ENCODE measurements at regions not wholly inside any gene's neighbourhood (a gene's known extent, or its start where the extent isn't known, plus 50 kb on each side); places are given as distances from the start of the nearest gene placed in this dataset.

DNA sequence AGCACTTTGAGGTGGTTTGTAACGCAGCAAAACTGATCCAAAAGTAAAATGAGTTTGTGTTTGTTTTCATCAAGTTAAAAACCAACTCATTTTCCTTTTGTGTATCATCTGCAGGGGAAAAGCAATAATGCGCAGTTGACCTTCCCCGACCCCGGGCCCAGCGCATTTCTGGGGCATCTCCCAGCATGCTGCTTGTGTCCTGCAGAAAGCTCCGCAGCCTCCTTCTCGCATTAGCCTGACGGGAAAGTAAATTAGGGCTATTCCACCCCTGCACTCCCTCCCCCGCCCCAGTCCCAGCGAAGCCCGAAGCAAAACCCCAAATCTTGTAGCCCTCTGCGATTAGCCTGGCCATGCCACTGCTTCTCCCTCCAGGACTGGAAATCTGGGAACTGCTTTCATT, 82.0 kb upstream of the PPM1B start:
- no peaks in the 10 kb centered on the region for H3K79me1 ChIP-seq (ENCODE audit: low read depth, low read length)
- no peak overlapping the region for H4K5ac ChIP-seq (ENCODE audit: insufficient read length, low read depth, low read length)
- H3K23me2 ChIP-seq (ENCODE audit: low read depth, low read length): no peaks in the 10 kb centered on the region
- H2BK120ac ChIP-seq (replicated peaks; ENCODE audit: low read depth, low read length): no peak overlapping the region
- no peak overlapping the region for H3K27ac ChIP-seq (ENCODE audit: low read depth, low read length)
- H2BK5ac ChIP-seq (ENCODE audit: low read depth, low read length): peak overlapping the region; percentile 80
- H3K9ac ChIP-seq (replicated peaks in 1 of 4; ENCODE audit: extremely low read depth in 1 of 4, low read depth in 3 of 4, low read length in 3 of 4): no peak overlapping the region; a peak in 1 of 7 replicates
- H2AK5ac ChIP-seq (ENCODE audit: low read depth, low read length): no peak overlapping the region
- no peak overlapping the region for H4K8ac ChIP-seq (ENCODE audit: extremely low read depth, insufficient read depth, low read length)
- peak in 1 of 2 experiments; percentile 51 for DNase-seq (ENCODE audit: low read depth in 1 of 2, low spot score in 2 of 2)
- H3K14ac ChIP-seq (ENCODE audit: insufficient read length): no peak overlapping the region
- 48% methylated on average over 12 of the region's 12 CpGs; no CpG with 5 or more reads in 1 of the 2 experiments for WGBS, 2 experiments (ENCODE audit: extremely low coverage in 1 of 2, insufficient coverage in 1 of 2, insufficient read length in 1 of 2, insufficient replicate concordance in 2 of 2, low coverage in 1 of 2, low lambda C conversion rate in 2 of 2, missing lambda C conversion rate in 1 of 2)
- TF ChIP-seq RXRA (IDR thresholded peaks at IDR 0.05; ENCODE audit: insufficient read depth, low read depth, low read length) (0 out of 2 replicates have a peak, but pooled peaks have one; percentile 7), POU5F1 (IDR thresholded peaks at IDR 0.05; ENCODE audit: low read depth, low read length) (no peak)
- H3K79me2 ChIP-seq (ENCODE audit: control insufficient read depth in 1 of 2, insufficient read depth in 2 of 2, low read length in 2 of 2): no peaks in the 10 kb centered on the region; a peak in 1 of 4 replicates
- ChIA-PET POLR2A (ENCODE audit: partially characterized antibody) (interaction anchor here (1.0 to 1.2 kb wide), 2 partner anchors 84 to 150 kb away, joined by 4 to 5 read pairs; no protein-coding TSS in a partner anchor), CTCF (ENCODE audit: partially characterized antibody) (interaction anchor here (0.6 to 4.3 kb wide), 28 partner anchors 9 to 234 kb away, joined by 3 to 33 read pairs (median 4); no protein-coding TSS in a partner anchor)
- H3K4me2 ChIP-seq (ENCODE audit: insufficient read depth in 1 of 2, low read depth in 2 of 2, low read length in 2 of 2): peak overlapping the region; percentile 3 to 59; a peak in 3 of 4 replicates
- H2BK12ac ChIP-seq (ENCODE audit: low read depth, low read length): peak overlapping the region; percentile 82
- H3K4me1 ChIP-seq (replicated peaks in 1 of 4; ENCODE audit: control insufficient read depth in 3 of 4, insufficient read depth in 4 of 4, low read length in 3 of 4): peaks cover 6 to 27% (median 19%) of the 10 kb centered on the region in 4 experiments; a peak in 6 of 7 replicates
- H3K27me3 ChIP-seq (replicated peaks in 1 of 4; ENCODE audit: control insufficient read depth in 3 of 4, extremely low read depth in 1 of 4, insufficient read depth in 3 of 4, low read length in 3 of 4): no peaks in the 10 kb centered on the region
- H3K23ac ChIP-seq (ENCODE audit: insufficient read length): no peak overlapping the region
- peak overlapping the region; percentile 64; the same call in 1 of the 2 replicates for H2BK20ac ChIP-seq (ENCODE audit: low read length)
- H2BK15ac ChIP-seq (ENCODE audit: low read length): 0 out of 2 replicates have a peak overlapping the region, but pooled peaks have one; percentile 40
- 0 out of 2 replicates have a peak overlapping the region, but pooled peaks have one; percentile 19 for H3K18ac ChIP-seq (ENCODE audit: extremely low read depth, low read length)
- no peak overlapping the region for H3K56ac ChIP-seq (replicated peaks; ENCODE audit: insufficient read length, low read depth, low read length)
- peak overlapping the region; percentile 49 for H4K91ac ChIP-seq (replicated peaks; ENCODE audit: insufficient read length, low read length)
- FAIRE-seq: no peak
- H3K4me3 ChIP-seq (ENCODE audit: extremely low read depth in 1 of 4, insufficient read depth in 2 of 4, low read depth in 3 of 4, low read length in 4 of 4): peak overlapping the region; percentile 7 to 52 (median 25); a peak in 6 of 8 replicates
- peak overlapping the region; percentile 63; the same call in 1 of the 2 replicates for H2AFZ ChIP-seq (ENCODE audit: low read length)
- no peaks in the 10 kb centered on the region for H3K9me3 ChIP-seq (ENCODE audit: insufficient read depth in 2 of 2, low read depth in 1 of 2, low read length in 1 of 2)
- H3K36me3 ChIP-seq (ENCODE audit: control insufficient read depth in 2 of 4, insufficient read depth in 4 of 4, low read length in 3 of 4): no peaks in the 10 kb centered on the region
- no peaks in the 10 kb centered on the region for H4K20me1 ChIP-seq (replicated peaks in 1 of 2; ENCODE audit: control insufficient read depth in 1 of 2, insufficient read depth in 2 of 2, low read length in 2 of 2)
- H3K4ac ChIP-seq (replicated peaks; ENCODE audit: insufficient read length, low read depth, low read length): no peak overlapping the region
